HFFc6 (cell line): ENCODE measurements at regions not wholly inside any gene's neighbourhood (a gene's known extent, or its start where the extent isn't known, plus 50 kb on each side); places are given as distances from the start of the nearest gene placed in this dataset.

Experiments used
- DNase-seq: peaks from one replicate; pipeline ENCODE4 v3.0.0-alpha.2; 2018
- H3K27ac Mint-ChIP-seq: 2 replicates; pipeline ENCODE4 v1.8.0; 2020; ENCODE audit warnings: mild to moderate bottlenecking, mixed read lengths
- H3K27me3 Mint-ChIP-seq: 2 replicates; pipeline ENCODE4 v1.8.0; 2021; ENCODE audit warnings: mild to moderate bottlenecking, moderate library complexity, mixed read lengths; ENCODE audit not compliant: insufficient read depth
- H3K36me3 Mint-ChIP-seq: 2 replicates; pipeline ENCODE4 v1.8.0; 2021; ENCODE audit warnings: low read depth, mixed read lengths
- H3K4me1 Mint-ChIP-seq: 2 replicates; pipeline ENCODE4 v1.8.0; 2020; ENCODE audit warnings: low read depth, mixed read lengths
- H3K4me3 Mint-ChIP-seq: 2 replicates; pipeline ENCODE4 v1.8.0; 2020; ENCODE audit warnings: mild to moderate bottlenecking, moderate library complexity, mixed read lengths
- H3K9me3 Mint-ChIP-seq: 2 replicates; pipeline ENCODE4 v1.8.0; 2020; ENCODE audit warnings: mild to moderate bottlenecking, mixed read lengths
- CTCF ChIP-seq: fragments of 200-600 bp; sonication (generic); IDR thresholded peaks from 2 replicates; pipeline ENCODE4 v1.5.0; 2021; ENCODE audit warnings: antibody characterized with exemption, mild to moderate bottlenecking

- H3K27ac Mint-ChIP-seq, result no peak overlapping the region
- TF ChIP-seq CTCF, result no peak
- H3K36me3 Mint-ChIP-seq, result peaks cover 4% of the 10 kb centered on the region; the same call in 1 of the 2 replicates
- peaks cover 12% of the 10 kb centered on the region for H3K4me1 Mint-ChIP-seq
- H3K9me3 Mint-ChIP-seq, result no peaks in the 10 kb centered on the region; the same call in 1 of the 2 replicates
- no peak for DNase-seq
- H3K4me3 Mint-ChIP-seq, result no peak overlapping the region
- H3K27me3 Mint-ChIP-seq, result peaks cover 7% of the 10 kb centered on the region
Observed at GRCh38 chr9:129421371-129421770, 199.5 kb downstream of the C9orf50 start.

GRCh38 chr9:129420721-129421120 is 200.2 kb downstream of the C9orf50 start:
- H3K27me3 Mint-ChIP-seq, result peaks cover 5% of the 10 kb centered on the region; the same call in 1 of the 2 replicates
- H3K27ac Mint-ChIP-seq, result no peak overlapping the region
- H3K4me1 Mint-ChIP-seq, result peaks cover 15% of the 10 kb centered on the region
- TF ChIP-seq CTCF, result no peak
- DNase-seq, result no peak
- no peak overlapping the region for H3K4me3 Mint-ChIP-seq
- peaks cover 4% of the 10 kb centered on the region; the same call in 1 of the 2 replicates for H3K36me3 Mint-ChIP-seq
- H3K9me3 Mint-ChIP-seq, result no peaks in the 10 kb centered on the region; the same call in 1 of the 2 replicates

GRCh38 chr9:129419382-129419899 is 201.5 kb downstream of the C9orf50 start:
- peaks cover 4% of the 10 kb centered on the region; the same call in 1 of the 2 replicates for H3K36me3 Mint-ChIP-seq
- DNase-seq, result no peak
- H3K4me3 Mint-ChIP-seq, result no peak overlapping the region
- no peak for TF ChIP-seq CTCF
- no peaks in the 10 kb centered on the region; the same call in 1 of the 2 replicates for H3K9me3 Mint-ChIP-seq
- peaks cover 18% of the 10 kb centered on the region for H3K4me1 Mint-ChIP-seq
- H3K27ac Mint-ChIP-seq, result no peak overlapping the region
- H3K27me3 Mint-ChIP-seq, result peaks cover 3% of the 10 kb centered on the region; the same call in 1 of the 2 replicates

- H3K4me1 Mint-ChIP-seq, result peaks cover 22% of the 10 kb centered on the region
Observed at GRCh38 chr9:129418451-129418850, 202.4 kb downstream of the C9orf50 start.

GRCh38 chr9:129416821-129417539 is 203.9 kb downstream of the C9orf50 start:
- peak overlapping the region; percentile 29; the same call in 1 of the 2 replicates for H3K27ac Mint-ChIP-seq
- no peaks in the 10 kb centered on the region; the same call in 1 of the 2 replicates for H3K9me3 Mint-ChIP-seq
- H3K36me3 Mint-ChIP-seq, result peaks cover 4% of the 10 kb centered on the region; the same call in 1 of the 2 replicates
- DNase-seq, result no peak
- TF ChIP-seq CTCF, result no peak
- H3K27me3 Mint-ChIP-seq, result no peaks in the 10 kb centered on the region
- peaks cover 29% of the 10 kb centered on the region for H3K4me1 Mint-ChIP-seq
- H3K4me3 Mint-ChIP-seq, result no peak overlapping the region

More at GRCh38 chr9:129418451-129418850, 202.4 kb downstream of the C9orf50 start:
- Mint-ChIP-seq H3K36me3 (peaks cover 4% of the 10 kb centered on the region; the same call in 1 of the 2 replicates), H3K27me3 (no peaks in the 10 kb centered on the region; the same call in 1 of the 2 replicates), H3K4me3 (no peak overlapping the region), H3K27ac (no peak overlapping the region), H3K9me3 (no peaks in the 10 kb centered on the region; the same call in 1 of the 2 replicates)
- DNase-seq, result no peak
- TF ChIP-seq CTCF, result no peak
